B cell (primary cell): ENCODE measurements at regions not wholly inside any gene's neighbourhood (a gene's known extent, or its start where the extent isn't known, plus 50 kb on each side); places are given as distances from the start of the nearest gene placed in this dataset.

ENCODE experiments used
- EZH2 ChIP-seq: IDR thresholded peaks from 2 replicates; pipeline ENCODE4 v1.6.1; 2012; ENCODE audit warnings: borderline replicate concordance, low read depth, mild to moderate bottlenecking, moderate library complexity, low read length; ENCODE audit not compliant: insufficient read depth, poor library complexity, severe bottlenecking
- TF ChIP-seq, protein P1 (sequence below): fragments of 200-600 bp; IDR thresholded peaks from one replicate; pipeline ENCODE4 v1.8.0; 2022; ENCODE audit warnings: antibody characterized with exemption, mild to moderate bottlenecking

DNA sequence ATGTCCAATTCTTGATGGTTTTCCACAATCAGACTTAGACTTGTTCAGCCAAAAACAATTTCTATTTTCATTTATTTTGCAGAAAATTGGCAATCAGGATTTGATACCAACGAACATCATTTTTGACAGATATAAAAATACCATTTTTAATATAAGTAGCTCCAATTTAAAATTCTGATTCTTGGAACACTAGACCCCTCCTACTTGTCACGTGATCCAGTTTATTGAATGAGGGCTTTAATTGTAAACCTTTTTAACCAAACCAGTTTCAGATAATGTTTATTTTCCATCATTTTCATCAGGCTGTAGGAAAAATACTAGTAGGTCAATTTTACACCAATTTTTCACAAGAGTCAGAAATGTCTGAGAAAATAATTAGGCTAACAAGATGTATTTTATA is 607.2 kb upstream of the RGS18 start:
- TF ChIP-seq, protein P1, sequence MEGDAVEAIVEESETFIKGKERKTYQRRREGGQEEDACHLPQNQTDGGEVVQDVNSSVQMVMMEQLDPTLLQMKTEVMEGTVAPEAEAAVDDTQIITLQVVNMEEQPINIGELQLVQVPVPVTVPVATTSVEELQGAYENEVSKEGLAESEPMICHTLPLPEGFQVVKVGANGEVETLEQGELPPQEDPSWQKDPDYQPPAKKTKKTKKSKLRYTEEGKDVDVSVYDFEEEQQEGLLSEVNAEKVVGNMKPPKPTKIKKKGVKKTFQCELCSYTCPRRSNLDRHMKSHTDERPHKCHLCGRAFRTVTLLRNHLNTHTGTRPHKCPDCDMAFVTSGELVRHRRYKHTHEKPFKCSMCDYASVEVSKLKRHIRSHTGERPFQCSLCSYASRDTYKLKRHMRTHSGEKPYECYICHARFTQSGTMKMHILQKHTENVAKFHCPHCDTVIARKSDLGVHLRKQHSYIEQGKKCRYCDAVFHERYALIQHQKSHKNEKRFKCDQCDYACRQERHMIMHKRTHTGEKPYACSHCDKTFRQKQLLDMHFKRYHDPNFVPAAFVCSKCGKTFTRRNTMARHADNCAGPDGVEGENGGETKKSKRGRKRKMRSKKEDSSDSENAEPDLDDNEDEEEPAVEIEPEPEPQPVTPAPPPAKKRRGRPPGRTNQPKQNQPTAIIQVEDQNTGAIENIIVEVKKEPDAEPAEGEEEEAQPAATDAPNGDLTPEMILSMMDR, result no peak
- no peak for TF ChIP-seq EZH2
